Prostate gland (tissue), 2 donors: ENCODE measurements at regions not wholly inside any gene's neighbourhood (a gene's known extent, or its start where the extent isn't known, plus 50 kb on each side); places are given as distances from the start of the nearest gene placed in this dataset.

Source experiments
- CTCF ChIP-seq, 4 experiments: fragments of 200-600 bp in 2 of 4; fragments of 450-650 bp in 2 of 4; sonication (generic) in 2 of 4; IDR thresholded peaks; 1 replicate in 3 of 4; 2 replicates in 1 of 4; pipeline ENCODE4 v1.5.1; 2016 to 2019; ENCODE audit warnings: antibody characterized with exemption in 4 of 4, mild to moderate bottlenecking in 2 of 4, moderate library complexity in 2 of 4
- POLR2A ChIP-seq: fragments of 450-650 bp; IDR thresholded peaks from one replicate; pipeline ENCODE4 v1.6.1; 2016; ENCODE audit warnings: antibody characterized with exemption, mild to moderate bottlenecking
- POLR2AphosphoS5 ChIP-seq: sonication (generic); formaldehyde crosslinking; IDR thresholded peaks from one replicate; pipeline ENCODE4 v1.6.1; 2017; ENCODE audit warnings: antibody characterized with exemption

- TF ChIP-seq CTCF (IDR thresholded peaks at IDR 0.05) (no peak), POLR2A (no peak), POLR2AphosphoS5 (no peak)
Measured at GRCh38 chr10:29805134-29805723, 170.5 kb upstream of the SVIL start.
